ENCODE measurements at regions not wholly inside any gene's neighbourhood (a gene's known extent, or its start where the extent isn't known, plus 50 kb on each side); places are given as distances from the start of the nearest gene placed in this dataset.

- TF ChIP-seq CTCF (IDR thresholded peaks at IDR 0.05) (no peak), POLR2A (IDR thresholded peaks at IDR 0.05) (no peak)
These were observed 99.6 kb upstream of the KAZN start for GRCh38 chr1:14498839-14499238.
